ENCODE measurements at regions not wholly inside any gene's neighbourhood (a gene's known extent, or its start where the extent isn't known, plus 50 kb on each side); places are given as distances from the start of the nearest gene placed in this dataset.

DNA sequence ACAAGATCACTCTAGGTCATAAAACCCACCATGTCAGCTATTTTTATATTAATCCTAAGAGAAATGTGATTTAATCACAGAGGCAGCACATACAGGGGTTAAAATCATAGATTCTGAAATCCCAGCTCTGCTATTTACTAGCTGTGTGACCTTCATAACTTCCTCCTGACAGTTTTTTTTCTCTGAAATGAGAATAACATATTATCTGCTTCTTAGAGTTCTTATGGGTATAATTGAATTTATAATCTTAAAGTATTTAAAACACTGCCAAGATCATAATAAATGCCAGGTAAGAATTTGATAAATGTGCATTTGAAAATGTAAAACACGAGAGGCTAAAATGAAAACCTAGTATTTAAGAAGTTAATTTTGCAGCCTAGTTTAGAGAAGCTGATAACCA lies 722.9 kb downstream of the SLITRK6 start:
- no peak for TF ChIP-seq EZH2 (IDR thresholded peaks at IDR 0.05; ENCODE audit: low read length, unreplicated experiment)
- TF ChIP-seq, protein P1, sequence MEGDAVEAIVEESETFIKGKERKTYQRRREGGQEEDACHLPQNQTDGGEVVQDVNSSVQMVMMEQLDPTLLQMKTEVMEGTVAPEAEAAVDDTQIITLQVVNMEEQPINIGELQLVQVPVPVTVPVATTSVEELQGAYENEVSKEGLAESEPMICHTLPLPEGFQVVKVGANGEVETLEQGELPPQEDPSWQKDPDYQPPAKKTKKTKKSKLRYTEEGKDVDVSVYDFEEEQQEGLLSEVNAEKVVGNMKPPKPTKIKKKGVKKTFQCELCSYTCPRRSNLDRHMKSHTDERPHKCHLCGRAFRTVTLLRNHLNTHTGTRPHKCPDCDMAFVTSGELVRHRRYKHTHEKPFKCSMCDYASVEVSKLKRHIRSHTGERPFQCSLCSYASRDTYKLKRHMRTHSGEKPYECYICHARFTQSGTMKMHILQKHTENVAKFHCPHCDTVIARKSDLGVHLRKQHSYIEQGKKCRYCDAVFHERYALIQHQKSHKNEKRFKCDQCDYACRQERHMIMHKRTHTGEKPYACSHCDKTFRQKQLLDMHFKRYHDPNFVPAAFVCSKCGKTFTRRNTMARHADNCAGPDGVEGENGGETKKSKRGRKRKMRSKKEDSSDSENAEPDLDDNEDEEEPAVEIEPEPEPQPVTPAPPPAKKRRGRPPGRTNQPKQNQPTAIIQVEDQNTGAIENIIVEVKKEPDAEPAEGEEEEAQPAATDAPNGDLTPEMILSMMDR (conservative IDR thresholded peaks at IDR 0.05; ENCODE audit: low read depth, low read length): no peak
- no peak for TF ChIP-seq EZH2phosphoT487 (IDR thresholded peaks at IDR 0.05; ENCODE audit: borderline replicate concordance, low read length)
